Panc1 (cell line): ENCODE measurements at regions not wholly inside any gene's neighbourhood (a gene's known extent, or its start where the extent isn't known, plus 50 kb on each side); places are given as distances from the start of the nearest gene placed in this dataset.

ENCODE experiments used
- ATAC-seq: fragments of 200-7000 bp; cut with Tn5 transposase; 2 replicates; pipeline ENCODE4 v1.9.1; 2020; ENCODE audit warnings: mild to moderate bottlenecking, moderate library complexity
- BruUV-seq: library from RNA; stranded (reverse); fragments of 400-500 nt; replicated peaks from 2 replicates; lab custom pipeline; 2021; lab: Mats Ljungman, UMichigan
- CTCF ChIA-PET: fragments of 300-600 bp; sonication (Branson Sonifier 250); formaldehyde crosslinking; loops from one replicate; lab custom pipeline; 2022; ENCODE audit warnings: antibody characterized with exemption; lab: Charles Lee
- POLR2A ChIA-PET: fragments of 300-600 bp; sonication (Branson Sonifier 250); formaldehyde crosslinking; loops from one replicate; lab custom pipeline; 2022; ENCODE audit warnings: antibody characterized with exemption; lab: Charles Lee
- DNase-seq: peaks from one replicate; pipeline ENCODE4 v3.0.0-alpha.2; 2010; ENCODE audit warnings: low read depth, low spot score
- H3K27ac ChIP-seq: 2 replicates; pipeline ENCODE4 v1.5.1; 2011; ENCODE audit warnings: mild to moderate bottlenecking, low read length, inconsistent platforms
- H3K27me3 ChIP-seq: fragments of 200-500 bp; sonication (Bioruptor generic); 2 replicates; pipeline ENCODE4 v1.6.0; 2014; ENCODE audit warnings: low read length, inconsistent platforms; ENCODE audit not compliant: control insufficient read depth, insufficient read depth
- H3K36me3 ChIP-seq: fragments of 200-500 bp; sonication (Bioruptor generic); 2 replicates; pipeline ENCODE4 v1.5.1; 2014; ENCODE audit warnings: inconsistent platforms, mild to moderate bottlenecking, low read length, moderate library complexity; ENCODE audit not compliant: control insufficient read depth, insufficient read depth
- H3K4me1 ChIP-seq: 2 replicates; pipeline ENCODE4 v1.5.1; 2011; ENCODE audit warnings: inconsistent platforms, mild to moderate bottlenecking, low read length, moderate library complexity; ENCODE audit not compliant: control insufficient read depth, insufficient read depth
- H3K4me3 ChIP-seq, 2 experiments: 2 replicates each; pipeline ENCODE4 v1.5.1; 2011 to 2012; ENCODE audit warnings: low read depth in 2 of 2, low read length in 2 of 2, mild to moderate bottlenecking in 2 of 2, inconsistent platforms in 1 of 2, moderate library complexity in 1 of 2
- H3K9me3 ChIP-seq: fragments of 200-500 bp; sonication (Bioruptor generic); 2 replicates; pipeline ENCODE4 v1.5.1; 2014; ENCODE audit warnings: low read depth, mild to moderate bottlenecking, inconsistent platforms, low read length, moderate library complexity; ENCODE audit not compliant: control insufficient read depth, insufficient read depth
- CTCF ChIP-seq: fragments of 450-650 bp; IDR thresholded peaks from 2 replicates; pipeline ENCODE4 v1.5.1; 2017; ENCODE audit warnings: mild to moderate bottlenecking
- POLR2AphosphoS5 ChIP-seq: IDR thresholded peaks from 2 replicates; pipeline ENCODE4 v1.6.1; 2012; ENCODE audit warnings: mild to moderate bottlenecking, low read depth, low read length, moderate library complexity
- REST ChIP-seq, 2 experiments: IDR thresholded peaks; 2 replicates each; pipeline ENCODE4 v1.6.1; 2011 to 2012; ENCODE audit warnings: low read depth in 2 of 2, control low read depth in 1 of 2, low read length in 1 of 2, mild to moderate bottlenecking in 1 of 2, moderate library complexity in 1 of 2; ENCODE audit not compliant: insufficient read depth in 1 of 2
- SIN3A ChIP-seq: IDR thresholded peaks from 2 replicates; pipeline ENCODE4 v1.6.1; 2012; ENCODE audit warnings: low read depth, mild to moderate bottlenecking, low read length, moderate library complexity, borderline replicate concordance; ENCODE audit not compliant: insufficient read depth
- TCF7L2 ChIP-seq: IDR thresholded peaks from 2 replicates; pipeline ENCODE4 v1.6.1; 2011; ENCODE audit warnings: mild to moderate bottlenecking, low read depth, low read length, inconsistent platforms
- in situ Hi-C: cut with HindIII; loops from 2 replicates; pipeline ENCODE4 v1.10.0; 2016; ENCODE audit warnings: low sequenced_read_pairs, low pct_unique_long_range_greater_than_20kb
- intact Hi-C: fragments of 100-400 bp; cut with micrococcal nuclease; formaldehyde crosslinking; loops from one replicate; pipeline ENCODE4 v1.10.0; 2022; ENCODE audit not compliant: unreplicated experiment

- ChIA-PET POLR2A (no interaction called here), CTCF (no interaction called here)
- in situ Hi-C loops (no loop called here), intact Hi-C loops (no loop called here)
- Histone ChIP-seq H3K4me1 (no peaks in the 10 kb centered on the region), H3K9me3 (no peaks in the 10 kb centered on the region), H3K27ac (no peak overlapping the region), H3K36me3 (no peaks in the 10 kb centered on the region), H3K4me3 (no peak overlapping the region), H3K27me3 (no peaks in the 10 kb centered on the region)
- BruUV-seq = no TSS peak
- no peak for ATAC-seq
- no peak for TF ChIP-seq TCF7L2
- no peak for TF ChIP-seq POLR2AphosphoS5
- no peak for TF ChIP-seq REST (IDR thresholded peaks at IDR 0.05; ENCODE audit: insufficient read depth in 1 of 2, low read depth in 2 of 2, low read length in 1 of 2)
- no peak for TF ChIP-seq CTCF
- TF ChIP-seq SIN3A = no peak
- no peak for DNase-seq
Measured at GRCh38 chr5:27315363-27316270, 277.2 kb upstream of the CDH9 start.

GRCh38 chr5:27313549-27313948 is 275.2 kb upstream of the CDH9 start:
- in situ Hi-C loops = no loop called here
- ATAC-seq (no peak), DNase-seq (no peak)
- ChIA-PET CTCF (no interaction called here), POLR2A (no interaction called here)
- intact Hi-C loops = no loop called here
- Histone ChIP-seq H3K27ac (no peak overlapping the region), H3K9me3 (no peaks in the 10 kb centered on the region), H3K27me3 (no peaks in the 10 kb centered on the region), H3K4me3 (no peak overlapping the region), H3K4me1 (no peaks in the 10 kb centered on the region), H3K36me3 (no peaks in the 10 kb centered on the region)
- BruUV-seq = no TSS peak
- no peak for TF ChIP-seq SIN3A
- TF ChIP-seq POLR2AphosphoS5 = no peak
- TF ChIP-seq TCF7L2 = no peak
- TF ChIP-seq REST (IDR thresholded peaks at IDR 0.05; ENCODE audit: insufficient read depth in 1 of 2, low read depth in 2 of 2, low read length in 1 of 2) = no peak
- TF ChIP-seq CTCF = no peak
